C4-2B (cell line): ENCODE measurements at regions not wholly inside any gene's neighbourhood (a gene's known extent, or its start where the extent isn't known, plus 50 kb on each side); places are given as distances from the start of the nearest gene placed in this dataset.

ENCODE experiments used
- ZFX ChIP-seq: fragments of 450-650 bp; IDR thresholded peaks from 2 replicates; pipeline ENCODE4 v1.6.1; 2017
- TF ChIP-seq, protein P1 (sequence below): fragments of 450-650 bp; conservative IDR thresholded peaks from 2 replicates; pipeline ENCODE4 v1.5.1; 2017; ENCODE audit warnings: mild to moderate bottlenecking

GRCh38 chrX:7574325-7574724 lies 268.6 kb upstream of the VCX start:
- TF ChIP-seq, protein P1, sequence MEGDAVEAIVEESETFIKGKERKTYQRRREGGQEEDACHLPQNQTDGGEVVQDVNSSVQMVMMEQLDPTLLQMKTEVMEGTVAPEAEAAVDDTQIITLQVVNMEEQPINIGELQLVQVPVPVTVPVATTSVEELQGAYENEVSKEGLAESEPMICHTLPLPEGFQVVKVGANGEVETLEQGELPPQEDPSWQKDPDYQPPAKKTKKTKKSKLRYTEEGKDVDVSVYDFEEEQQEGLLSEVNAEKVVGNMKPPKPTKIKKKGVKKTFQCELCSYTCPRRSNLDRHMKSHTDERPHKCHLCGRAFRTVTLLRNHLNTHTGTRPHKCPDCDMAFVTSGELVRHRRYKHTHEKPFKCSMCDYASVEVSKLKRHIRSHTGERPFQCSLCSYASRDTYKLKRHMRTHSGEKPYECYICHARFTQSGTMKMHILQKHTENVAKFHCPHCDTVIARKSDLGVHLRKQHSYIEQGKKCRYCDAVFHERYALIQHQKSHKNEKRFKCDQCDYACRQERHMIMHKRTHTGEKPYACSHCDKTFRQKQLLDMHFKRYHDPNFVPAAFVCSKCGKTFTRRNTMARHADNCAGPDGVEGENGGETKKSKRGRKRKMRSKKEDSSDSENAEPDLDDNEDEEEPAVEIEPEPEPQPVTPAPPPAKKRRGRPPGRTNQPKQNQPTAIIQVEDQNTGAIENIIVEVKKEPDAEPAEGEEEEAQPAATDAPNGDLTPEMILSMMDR, result no peak
- TF ChIP-seq ZFX, result no peak
